Rectal smooth muscle tissue (tissue), 1 donor: ENCODE measurements at regions not wholly inside any gene's neighbourhood (a gene's known extent, or its start where the extent isn't known, plus 50 kb on each side); places are given as distances from the start of the nearest gene placed in this dataset.

Experiments
- H3K27ac ChIP-seq: one replicate; pipeline ENCODE4 v1.7.0; 2013; ENCODE audit warnings: low read depth, low read length, inconsistent platforms
- H3K27me3 ChIP-seq: one replicate; pipeline ENCODE4 v1.7.0; 2013; ENCODE audit warnings: low read length; ENCODE audit not compliant: control insufficient read depth, insufficient read depth
- H3K36me3 ChIP-seq: one replicate; pipeline ENCODE4 v1.7.0; 2013; ENCODE audit warnings: low read length; ENCODE audit not compliant: control insufficient read depth, insufficient read depth
- H3K4me1 ChIP-seq: one replicate; pipeline ENCODE4 v1.7.0; 2013; ENCODE audit warnings: low read length; ENCODE audit not compliant: control insufficient read depth, insufficient read depth
- H3K4me3 ChIP-seq: one replicate; pipeline ENCODE4 v1.7.0; 2013; ENCODE audit warnings: low read length
- H3K9ac ChIP-seq: one replicate; pipeline ENCODE4 v1.7.0; 2013; ENCODE audit warnings: low read length

DNA sequence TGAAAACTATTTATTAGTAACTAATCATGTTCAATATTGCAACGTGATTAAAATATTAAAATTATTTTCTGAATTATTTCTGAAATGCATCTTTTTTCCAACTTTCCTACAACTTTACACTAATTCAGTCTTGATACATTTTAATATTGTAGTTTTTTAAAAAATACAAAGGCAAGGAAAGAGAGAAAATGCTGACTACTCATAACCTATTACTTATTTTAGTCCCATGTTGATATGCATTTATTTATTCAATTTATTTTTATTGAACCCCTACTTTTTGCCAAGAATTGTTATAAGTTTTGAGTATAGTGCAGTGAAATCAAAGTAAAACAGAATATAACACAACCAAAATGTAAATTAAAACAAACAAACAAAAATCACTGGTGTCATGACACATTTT is 978.2 kb downstream of the CDH9 start:
- Histone ChIP-seq H3K4me3 (no peak overlapping the region), H3K36me3 (no peaks in the 10 kb centered on the region), H3K27ac (no peak overlapping the region), H3K9ac (no peak overlapping the region), H3K4me1 (no peaks in the 10 kb centered on the region), H3K27me3 (no peaks in the 10 kb centered on the region)

DNA sequence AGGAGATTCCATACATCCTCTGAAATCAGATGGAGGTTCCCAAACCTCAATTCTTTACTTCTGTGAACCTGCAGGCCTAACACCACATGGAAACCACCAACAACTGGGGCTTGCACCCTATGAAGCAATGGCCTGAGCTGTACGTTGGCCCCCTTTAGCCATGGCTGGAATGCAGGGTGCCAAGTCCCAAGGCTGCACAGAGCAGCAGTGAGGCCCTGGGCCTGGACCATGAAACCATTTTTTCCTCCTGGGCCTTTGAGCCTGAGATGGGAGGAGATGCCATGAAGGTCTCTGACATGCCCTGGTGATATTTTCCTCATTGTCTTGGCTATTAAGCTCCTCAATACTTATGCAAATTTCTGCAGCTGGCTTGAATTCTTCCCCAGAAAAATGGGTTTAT is 983.8 kb downstream of the CDH9 start:
- H3K9ac ChIP-seq, result no peak overlapping the region
- H3K4me1 ChIP-seq, result no peaks in the 10 kb centered on the region
- no peak overlapping the region for H3K4me3 ChIP-seq
- no peaks in the 10 kb centered on the region for H3K36me3 ChIP-seq
- no peaks in the 10 kb centered on the region for H3K27me3 ChIP-seq
- H3K27ac ChIP-seq, result no peak overlapping the region

DNA sequence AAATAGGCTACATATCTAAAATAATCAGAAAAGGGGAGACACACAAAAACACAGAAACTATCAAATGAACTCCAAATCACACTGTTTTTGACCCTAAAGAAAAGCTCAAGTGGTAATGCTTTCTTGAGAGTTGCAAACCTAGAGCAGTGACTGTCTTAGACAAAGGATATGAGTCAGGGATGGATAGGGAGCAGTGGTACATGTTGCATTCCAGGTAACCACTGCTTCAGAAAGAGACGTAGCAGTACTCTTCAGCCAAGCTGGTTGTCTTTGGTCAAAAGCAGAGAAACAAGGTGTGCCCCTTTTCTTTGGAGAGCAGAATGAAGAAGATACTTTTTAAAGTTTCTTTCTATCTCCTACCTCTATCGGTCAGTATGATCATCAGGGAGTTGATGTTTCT is 1003.6 kb downstream of the CDH9 start:
- Histone ChIP-seq H3K27ac (no peak overlapping the region), H3K27me3 (no peaks in the 10 kb centered on the region), H3K4me1 (no peaks in the 10 kb centered on the region), H3K4me3 (no peak overlapping the region), H3K9ac (no peak overlapping the region), H3K36me3 (no peaks in the 10 kb centered on the region)

DNA sequence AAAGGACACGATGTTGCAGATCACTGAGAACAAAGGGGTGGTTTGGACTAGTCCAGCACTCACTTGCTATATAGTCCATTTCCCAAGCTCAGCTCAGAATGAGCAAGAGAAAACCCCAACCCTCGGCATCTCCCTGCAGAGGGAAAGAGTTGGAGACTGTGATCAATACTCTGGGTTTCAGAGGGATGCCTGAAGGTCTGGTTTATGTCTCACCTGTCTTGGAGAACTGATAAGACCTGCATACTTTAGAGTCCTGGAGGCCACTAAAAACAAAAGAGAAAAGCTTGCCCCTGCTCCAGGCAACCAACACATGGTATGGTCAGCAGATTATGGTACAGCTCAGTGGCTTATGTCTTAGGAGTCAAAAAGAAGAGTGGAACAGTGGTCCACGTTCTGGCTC is 1006.9 kb downstream of the CDH9 start:
- Histone ChIP-seq H3K4me3 (no peak overlapping the region), H3K4me1 (no peaks in the 10 kb centered on the region), H3K27me3 (no peaks in the 10 kb centered on the region), H3K9ac (no peak overlapping the region), H3K27ac (no peak overlapping the region), H3K36me3 (no peaks in the 10 kb centered on the region)

DNA sequence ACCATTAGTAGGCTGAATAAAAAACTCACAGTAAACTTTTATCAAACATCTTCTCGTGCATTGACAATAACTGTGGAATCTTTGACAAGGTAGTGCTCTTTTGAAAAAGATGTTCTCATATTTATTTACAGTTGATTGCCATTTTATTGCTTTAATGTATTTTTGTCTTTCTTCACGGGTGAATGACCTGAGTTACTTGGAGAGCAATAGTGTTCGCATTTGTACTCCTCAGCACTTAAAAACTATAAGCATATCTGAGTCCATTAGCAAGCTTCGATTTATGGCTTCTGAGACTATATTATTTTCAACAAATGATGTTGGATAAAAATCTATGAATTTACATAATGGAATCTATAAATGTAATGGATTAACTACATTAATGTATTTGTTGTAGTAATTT is 1012.3 kb downstream of the CDH9 start:
- H3K36me3 ChIP-seq, result no peaks in the 10 kb centered on the region
- no peak overlapping the region for H3K9ac ChIP-seq
- no peaks in the 10 kb centered on the region for H3K27me3 ChIP-seq
- H3K27ac ChIP-seq, result no peak overlapping the region
- H3K4me1 ChIP-seq, result no peaks in the 10 kb centered on the region
- no peak overlapping the region for H3K4me3 ChIP-seq

DNA sequence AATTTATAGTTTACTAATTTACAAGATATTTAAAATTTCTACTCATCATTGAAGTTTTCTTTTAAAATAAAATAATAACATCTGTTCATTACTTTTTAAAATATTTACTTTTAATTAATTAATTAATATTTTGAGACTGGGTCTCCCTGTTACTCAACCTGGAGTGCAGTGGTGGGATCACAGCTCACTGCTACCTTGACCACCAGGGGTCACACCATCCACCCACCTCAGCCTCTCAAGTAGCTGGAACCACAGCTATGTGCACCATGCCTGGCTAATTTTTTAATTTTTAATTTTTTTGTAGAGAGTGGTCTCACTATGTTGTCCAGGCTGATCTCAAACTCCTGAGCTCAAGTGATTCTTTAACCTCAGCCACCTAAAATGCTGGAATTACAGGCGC is 1013.6 kb downstream of the CDH9 start:
- Histone ChIP-seq H3K4me1 (no peaks in the 10 kb centered on the region), H3K36me3 (no peaks in the 10 kb centered on the region), H3K27ac (no peak overlapping the region), H3K27me3 (no peaks in the 10 kb centered on the region), H3K9ac (no peak overlapping the region), H3K4me3 (no peak overlapping the region)

DNA sequence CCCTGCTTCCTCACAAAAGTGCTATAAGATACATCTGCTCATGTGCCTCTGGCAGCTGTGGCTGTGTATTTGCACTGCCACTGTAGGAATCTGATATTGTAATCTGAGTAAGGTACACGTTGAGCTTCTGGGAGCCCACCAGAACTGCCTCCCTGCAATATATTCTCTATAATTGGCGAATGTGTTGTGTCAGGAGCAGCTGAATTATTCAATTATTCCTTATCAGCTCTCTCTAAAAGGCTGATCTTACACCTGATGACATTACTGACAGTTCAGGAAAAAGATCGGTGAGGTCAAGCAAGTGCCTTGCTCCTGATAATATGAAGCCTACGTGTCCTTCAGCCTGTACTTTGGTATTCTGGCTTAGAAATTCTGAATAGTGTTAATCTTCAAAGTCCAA is 1015.0 kb downstream of the CDH9 start:
- H3K36me3 ChIP-seq, result no peaks in the 10 kb centered on the region
- no peak overlapping the region for H3K4me3 ChIP-seq
- no peaks in the 10 kb centered on the region for H3K27me3 ChIP-seq
- no peak overlapping the region for H3K27ac ChIP-seq
- no peaks in the 10 kb centered on the region for H3K4me1 ChIP-seq
- no peak overlapping the region for H3K9ac ChIP-seq

DNA sequence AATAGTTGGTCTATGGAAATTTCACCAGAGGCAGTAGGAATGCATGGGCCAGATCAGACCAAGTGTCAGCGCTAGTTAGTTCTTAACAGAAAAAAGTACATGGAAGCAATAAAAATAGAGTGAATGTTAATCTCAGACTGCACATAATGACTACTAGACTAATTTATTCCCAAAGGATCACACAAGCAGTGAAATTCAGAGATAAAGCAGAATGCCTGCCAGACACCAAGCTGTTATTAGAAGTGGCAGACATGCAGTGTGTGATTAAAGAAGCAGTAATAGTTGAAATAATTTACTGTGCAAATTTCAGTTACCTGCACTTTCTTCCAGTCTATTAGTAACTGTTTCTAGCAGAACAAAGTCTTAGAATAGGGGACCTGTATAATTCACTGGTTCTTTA is 1024.2 kb downstream of the CDH9 start:
- H3K27ac ChIP-seq, result no peak overlapping the region
- no peak overlapping the region for H3K4me3 ChIP-seq

DNA sequence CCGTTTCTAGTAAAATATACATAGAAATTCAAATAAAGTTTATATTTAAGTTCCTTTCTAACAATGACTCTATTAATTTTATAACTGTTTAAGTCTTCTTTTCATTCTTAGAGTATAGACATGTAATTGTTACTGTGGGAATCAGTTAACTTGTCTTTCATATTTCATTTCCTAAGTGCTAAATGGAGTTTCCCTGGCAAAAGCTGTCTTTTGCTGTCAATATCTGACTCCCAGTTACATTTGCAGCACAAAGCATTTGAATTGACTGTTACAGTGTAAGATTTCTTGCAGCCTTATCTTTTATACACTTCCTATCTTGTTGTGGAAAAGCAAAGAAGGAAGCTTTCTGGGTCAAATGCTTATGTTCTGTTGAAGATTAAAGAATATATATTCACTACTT is 1026.3 kb downstream of the CDH9 start:
- H3K36me3 ChIP-seq, result no peaks in the 10 kb centered on the region
- no peaks in the 10 kb centered on the region for H3K4me1 ChIP-seq
- no peak overlapping the region for H3K4me3 ChIP-seq
- H3K9ac ChIP-seq, result no peak overlapping the region
- no peaks in the 10 kb centered on the region for H3K27me3 ChIP-seq
- no peak overlapping the region for H3K27ac ChIP-seq

More for the DNA sequence above, 1024.2 kb downstream of the CDH9 start:
- H3K36me3 ChIP-seq, result no peaks in the 10 kb centered on the region
- H3K4me1 ChIP-seq, result no peaks in the 10 kb centered on the region
- no peaks in the 10 kb centered on the region for H3K27me3 ChIP-seq
- H3K9ac ChIP-seq, result no peak overlapping the region

DNA sequence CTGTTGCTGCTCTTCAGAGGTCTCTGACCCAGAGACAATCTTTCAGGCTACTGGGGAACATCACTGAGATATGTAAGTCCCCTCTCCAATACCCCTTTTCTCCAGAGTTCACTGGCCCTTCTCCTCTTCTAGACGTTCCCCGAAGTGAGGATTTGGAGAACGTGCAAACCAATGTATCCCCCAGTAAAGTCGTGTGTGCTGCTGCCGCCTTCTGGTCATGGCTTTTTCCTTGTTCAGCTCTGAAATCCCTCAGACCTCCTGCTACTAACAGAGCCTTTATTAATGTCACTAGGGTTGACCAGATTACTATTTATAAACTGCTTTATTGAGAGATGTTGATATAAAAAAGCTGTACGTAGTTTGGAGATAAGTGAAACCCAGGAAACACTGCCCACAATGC is 1028.6 kb downstream of the CDH9 start:
- Histone ChIP-seq H3K9ac (no peak overlapping the region), H3K4me3 (no peak overlapping the region), H3K4me1 (no peaks in the 10 kb centered on the region), H3K36me3 (no peaks in the 10 kb centered on the region), H3K27me3 (no peaks in the 10 kb centered on the region), H3K27ac (no peak overlapping the region)

DNA sequence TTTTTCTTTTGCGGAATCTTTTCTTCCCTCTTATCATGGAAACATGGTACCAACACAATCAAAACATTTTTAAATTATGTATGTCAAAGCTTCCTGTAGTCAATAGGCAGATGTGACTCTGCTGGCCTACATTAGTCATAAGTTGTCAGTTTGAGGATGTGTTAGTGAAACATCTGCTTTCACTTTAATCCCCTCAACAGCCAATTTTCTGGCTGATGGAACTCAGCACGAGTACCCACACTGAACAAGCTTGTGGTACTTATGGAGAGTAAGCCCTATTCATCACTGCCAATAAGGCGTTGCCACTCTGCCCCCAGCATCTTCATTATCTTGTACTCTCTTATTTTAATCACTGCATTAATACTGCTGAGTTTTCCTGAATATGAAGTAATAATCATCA is 1034.4 kb downstream of the CDH9 start:
- H3K4me1 ChIP-seq, result no peaks in the 10 kb centered on the region
- no peaks in the 10 kb centered on the region for H3K27me3 ChIP-seq
- H3K4me3 ChIP-seq, result no peak overlapping the region
- no peak overlapping the region for H3K27ac ChIP-seq
- no peak overlapping the region for H3K9ac ChIP-seq
- no peaks in the 10 kb centered on the region for H3K36me3 ChIP-seq

DNA sequence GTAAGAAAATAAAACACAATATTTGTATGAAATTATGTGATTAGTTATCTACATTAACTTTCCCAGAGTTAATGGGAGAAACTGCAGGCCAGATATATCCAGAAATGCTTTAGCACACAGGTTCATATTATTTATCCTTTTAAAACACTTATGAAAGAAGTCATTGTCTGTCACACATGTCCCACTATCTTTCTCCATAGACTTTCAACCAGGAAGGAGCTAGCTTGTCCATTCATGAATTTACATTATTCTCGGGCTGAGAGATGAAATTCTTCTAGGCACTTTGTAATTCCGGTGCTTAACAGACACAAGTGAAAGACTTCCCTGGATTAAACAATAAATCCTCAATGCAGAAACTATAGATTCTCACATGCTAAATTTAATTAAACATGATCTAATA is 1043.2 kb downstream of the CDH9 start:
- Histone ChIP-seq H3K36me3 (no peaks in the 10 kb centered on the region), H3K27me3 (no peaks in the 10 kb centered on the region), H3K4me3 (no peak overlapping the region), H3K4me1 (no peaks in the 10 kb centered on the region), H3K9ac (no peak overlapping the region), H3K27ac (no peak overlapping the region)

DNA sequence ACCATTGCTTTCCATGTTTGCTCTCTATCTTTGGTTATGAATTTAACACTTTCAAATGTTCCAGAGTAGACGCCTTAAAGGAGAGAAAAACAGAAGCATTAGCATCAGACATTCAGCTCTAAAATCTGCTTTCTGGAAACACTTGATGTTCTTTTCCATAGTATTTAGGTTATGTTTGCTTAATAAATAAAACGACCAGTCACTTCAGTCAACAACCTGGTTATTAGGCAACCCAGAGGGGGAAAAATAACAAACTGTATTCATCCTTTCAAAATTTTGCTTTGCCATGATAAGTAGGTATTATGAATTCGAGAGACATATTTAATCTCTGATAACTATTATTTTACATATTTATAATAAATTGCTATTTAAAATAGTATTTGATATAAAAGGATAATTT is 1044.7 kb downstream of the CDH9 start:
- Histone ChIP-seq H3K4me3 (no peak overlapping the region), H3K36me3 (no peaks in the 10 kb centered on the region), H3K4me1 (no peaks in the 10 kb centered on the region), H3K27ac (no peak overlapping the region), H3K9ac (no peak overlapping the region), H3K27me3 (no peaks in the 10 kb centered on the region)

DNA sequence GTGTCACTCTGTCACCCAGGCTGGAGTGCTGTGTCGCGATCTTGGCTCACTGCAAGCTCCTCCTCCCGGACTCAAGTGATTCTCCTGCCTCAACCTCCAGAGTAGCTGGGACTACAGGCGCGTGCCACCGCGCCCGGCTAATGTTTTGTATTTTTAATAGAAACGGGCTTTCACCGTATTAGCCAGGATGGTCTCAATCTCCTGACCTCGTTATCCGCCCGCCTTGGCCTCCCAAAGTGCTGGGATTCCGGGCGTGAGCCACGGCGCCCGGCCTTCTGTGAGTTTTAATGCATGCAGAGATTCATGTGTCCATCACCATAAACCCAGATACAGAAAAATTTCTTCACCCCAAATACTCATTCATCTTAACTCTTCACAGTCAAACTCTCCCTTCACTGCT is 1046.7 kb downstream of the CDH9 start:
- H3K4me3 ChIP-seq, result no peak overlapping the region
- no peaks in the 10 kb centered on the region for H3K4me1 ChIP-seq
- no peaks in the 10 kb centered on the region for H3K27me3 ChIP-seq
- no peak overlapping the region for H3K27ac ChIP-seq
- no peak overlapping the region for H3K9ac ChIP-seq
- H3K36me3 ChIP-seq, result no peaks in the 10 kb centered on the region
